ENCODE measurements at regions not wholly inside any gene's neighbourhood (a gene's known extent, or its start where the extent isn't known, plus 50 kb on each side); places are given as distances from the start of the nearest gene placed in this dataset.

DNA sequence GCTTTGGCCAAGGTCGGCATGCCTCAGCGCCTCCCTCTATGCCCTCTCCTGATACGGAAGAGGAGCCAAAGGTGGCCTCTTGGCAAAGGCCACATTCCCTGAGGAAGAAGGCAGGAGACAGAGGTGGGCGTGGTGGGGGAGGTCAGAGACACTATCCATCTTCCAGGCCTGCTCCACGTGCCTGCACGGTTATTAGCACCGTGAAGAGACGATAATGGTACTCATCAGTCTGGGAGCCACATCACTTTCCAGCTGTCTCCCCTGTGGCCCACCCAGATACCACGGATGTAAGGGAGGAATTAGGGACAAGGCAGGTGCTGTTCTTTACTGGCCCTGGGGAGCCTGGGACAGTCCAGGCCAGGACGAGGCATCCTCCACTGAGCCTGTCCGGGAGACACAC, 354.3 kb downstream of the MN1 start:
- no peaks in the 10 kb centered on the region for H3K36me3 Mint-ChIP-seq (ENCODE audit: insufficient read depth)

DNA sequence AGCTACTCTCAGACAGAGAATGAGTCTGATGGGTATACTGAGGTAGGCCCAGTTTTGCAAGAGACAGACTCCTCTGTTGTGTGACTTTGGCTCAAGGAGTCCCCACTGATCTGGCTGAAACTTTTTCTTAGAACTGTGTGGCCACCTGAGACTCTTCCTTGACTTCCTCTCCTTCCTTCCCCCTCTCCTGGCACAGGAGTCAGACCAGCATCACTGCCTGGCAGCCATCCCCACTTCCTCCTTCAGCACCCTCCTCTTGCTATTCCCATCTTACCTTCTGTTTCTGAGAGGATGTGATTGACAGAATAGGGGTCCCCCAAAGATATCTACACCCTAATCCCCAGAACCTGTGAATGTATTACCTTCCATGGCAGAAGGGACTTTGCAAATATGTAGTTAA, 351.1 kb downstream of the MN1 start:
- Mint-ChIP-seq H3K9me3 (ENCODE audit: low read depth) (no peaks in the 10 kb centered on the region), H3K36me3 (ENCODE audit: insufficient read depth) (no peaks in the 10 kb centered on the region), H3K27ac (no peak overlapping the region), H3K4me3 (ENCODE audit: low read depth) (no peak overlapping the region), H3K4me1 (ENCODE audit: low read depth) (peaks cover 2% of the 10 kb centered on the region), H3K27me3 (peaks cover 21% of the 10 kb centered on the region)
- TF ChIP-seq, protein P1, sequence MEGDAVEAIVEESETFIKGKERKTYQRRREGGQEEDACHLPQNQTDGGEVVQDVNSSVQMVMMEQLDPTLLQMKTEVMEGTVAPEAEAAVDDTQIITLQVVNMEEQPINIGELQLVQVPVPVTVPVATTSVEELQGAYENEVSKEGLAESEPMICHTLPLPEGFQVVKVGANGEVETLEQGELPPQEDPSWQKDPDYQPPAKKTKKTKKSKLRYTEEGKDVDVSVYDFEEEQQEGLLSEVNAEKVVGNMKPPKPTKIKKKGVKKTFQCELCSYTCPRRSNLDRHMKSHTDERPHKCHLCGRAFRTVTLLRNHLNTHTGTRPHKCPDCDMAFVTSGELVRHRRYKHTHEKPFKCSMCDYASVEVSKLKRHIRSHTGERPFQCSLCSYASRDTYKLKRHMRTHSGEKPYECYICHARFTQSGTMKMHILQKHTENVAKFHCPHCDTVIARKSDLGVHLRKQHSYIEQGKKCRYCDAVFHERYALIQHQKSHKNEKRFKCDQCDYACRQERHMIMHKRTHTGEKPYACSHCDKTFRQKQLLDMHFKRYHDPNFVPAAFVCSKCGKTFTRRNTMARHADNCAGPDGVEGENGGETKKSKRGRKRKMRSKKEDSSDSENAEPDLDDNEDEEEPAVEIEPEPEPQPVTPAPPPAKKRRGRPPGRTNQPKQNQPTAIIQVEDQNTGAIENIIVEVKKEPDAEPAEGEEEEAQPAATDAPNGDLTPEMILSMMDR (IDR thresholded peaks at IDR 0.05; ENCODE audit: unreplicated experiment) = no peak
- DNase-seq (ENCODE audit: low spot score, unreplicated experiment) = no peak

More for the DNA sequence above, 354.3 kb downstream of the MN1 start:
- H3K4me1 Mint-ChIP-seq (ENCODE audit: low read depth) = no peaks in the 10 kb centered on the region
- H3K4me3 Mint-ChIP-seq (ENCODE audit: low read depth) = no peak overlapping the region
- H3K9me3 Mint-ChIP-seq (ENCODE audit: low read depth) = no peaks in the 10 kb centered on the region
- H3K27ac Mint-ChIP-seq = no peak overlapping the region
- TF ChIP-seq, protein P1 (IDR thresholded peaks at IDR 0.05; ENCODE audit: unreplicated experiment) = no peak
- no peak for DNase-seq (ENCODE audit: low spot score, unreplicated experiment)
- H3K27me3 Mint-ChIP-seq = peaks cover 18% of the 10 kb centered on the region

DNA sequence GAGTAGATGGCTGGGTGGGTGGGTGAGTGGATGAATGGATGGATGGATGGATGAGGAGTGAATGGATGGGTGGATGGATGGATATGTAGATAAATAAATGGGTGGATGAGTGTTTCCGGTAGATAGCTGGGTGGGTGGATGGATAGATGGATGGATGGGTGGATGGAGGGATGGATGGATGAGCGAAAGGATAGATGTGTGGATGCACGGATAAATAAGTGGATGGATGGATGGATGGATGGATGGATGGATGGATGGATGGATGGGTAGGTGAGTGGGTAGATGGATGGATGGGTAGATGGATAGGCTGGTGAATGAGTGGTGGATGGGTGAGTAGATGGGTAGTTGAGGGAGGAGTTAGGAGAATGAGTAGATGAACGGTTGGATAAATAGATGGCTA, 349.3 kb downstream of the MN1 start:
- no peak for DNase-seq (ENCODE audit: low spot score, unreplicated experiment)
- Mint-ChIP-seq H3K4me1 (ENCODE audit: low read depth) (peaks cover 2% of the 10 kb centered on the region), H3K36me3 (ENCODE audit: insufficient read depth) (no peaks in the 10 kb centered on the region), H3K4me3 (ENCODE audit: low read depth) (no peak overlapping the region), H3K9me3 (ENCODE audit: low read depth) (no peaks in the 10 kb centered on the region), H3K27me3 (peaks cover 21% of the 10 kb centered on the region), H3K27ac (no peak overlapping the region)
- TF ChIP-seq, protein P1 (IDR thresholded peaks at IDR 0.05; ENCODE audit: unreplicated experiment) = no peak

DNA sequence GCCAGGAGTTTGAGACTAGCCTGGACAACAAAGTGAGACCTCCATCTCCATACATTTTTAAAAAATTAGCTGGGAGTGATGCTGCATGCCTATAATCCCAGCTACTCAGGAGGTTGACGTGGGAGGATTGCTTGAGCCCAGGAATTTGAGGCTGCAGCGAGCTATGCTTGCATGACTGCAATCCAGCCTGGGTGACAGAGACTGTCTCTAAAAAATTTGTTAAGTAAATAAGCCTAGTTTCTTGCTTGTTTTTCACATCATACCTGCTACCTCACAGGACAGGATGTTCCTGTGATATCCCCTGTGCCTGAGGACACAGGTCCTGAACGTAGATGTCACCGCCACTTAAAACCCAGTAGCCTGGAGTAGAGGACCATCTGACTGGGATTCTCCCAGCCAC, 348.6 kb downstream of the MN1 start:
- Mint-ChIP-seq H3K27me3 (peaks cover 21% of the 10 kb centered on the region), H3K36me3 (ENCODE audit: insufficient read depth) (no peaks in the 10 kb centered on the region), H3K9me3 (ENCODE audit: low read depth) (no peaks in the 10 kb centered on the region), H3K4me1 (ENCODE audit: low read depth) (peaks cover 2% of the 10 kb centered on the region), H3K27ac (no peak overlapping the region), H3K4me3 (ENCODE audit: low read depth) (no peak overlapping the region)
- TF ChIP-seq, protein P1 (IDR thresholded peaks at IDR 0.05; ENCODE audit: unreplicated experiment) = no peak
- no peak for DNase-seq (ENCODE audit: low spot score, unreplicated experiment)

DNA sequence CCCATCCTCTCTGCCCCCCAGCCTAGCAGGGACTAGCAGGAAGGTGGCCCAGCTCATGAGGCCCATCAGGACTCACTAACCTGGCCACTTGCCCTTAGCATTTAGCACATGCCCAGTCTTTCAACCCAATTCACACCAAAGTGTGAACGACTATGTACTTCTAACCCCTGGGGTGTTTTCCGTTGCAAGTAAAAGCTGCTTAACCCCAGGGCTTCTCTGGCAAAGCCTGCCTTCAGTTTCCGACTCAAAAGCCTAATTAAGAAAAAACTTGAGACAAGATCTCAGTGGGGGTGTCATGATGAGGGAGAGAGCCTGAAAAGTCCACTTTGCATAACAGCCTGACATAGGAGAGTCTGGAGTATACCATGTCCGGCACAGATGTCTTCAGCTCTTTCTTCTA, 347.8 kb downstream of the MN1 start:
- Mint-ChIP-seq H3K4me3 (ENCODE audit: low read depth) (no peak overlapping the region), H3K4me1 (ENCODE audit: low read depth) (peaks cover 2% of the 10 kb centered on the region), H3K9me3 (ENCODE audit: low read depth) (no peaks in the 10 kb centered on the region), H3K27me3 (peaks cover 18% of the 10 kb centered on the region), H3K36me3 (ENCODE audit: insufficient read depth) (no peaks in the 10 kb centered on the region), H3K27ac (no peak overlapping the region)
- no peak for DNase-seq (ENCODE audit: low spot score, unreplicated experiment)
- TF ChIP-seq, protein P1 (IDR thresholded peaks at IDR 0.05; ENCODE audit: unreplicated experiment) = no peak

Data from progenitor cell of endocrine pancreas (in vitro differentiated cells).